ENCODE measurements at regions not wholly inside any gene's neighbourhood (a gene's known extent, or its start where the extent isn't known, plus 50 kb on each side); places are given as distances from the start of the nearest gene placed in this dataset.

DNA sequence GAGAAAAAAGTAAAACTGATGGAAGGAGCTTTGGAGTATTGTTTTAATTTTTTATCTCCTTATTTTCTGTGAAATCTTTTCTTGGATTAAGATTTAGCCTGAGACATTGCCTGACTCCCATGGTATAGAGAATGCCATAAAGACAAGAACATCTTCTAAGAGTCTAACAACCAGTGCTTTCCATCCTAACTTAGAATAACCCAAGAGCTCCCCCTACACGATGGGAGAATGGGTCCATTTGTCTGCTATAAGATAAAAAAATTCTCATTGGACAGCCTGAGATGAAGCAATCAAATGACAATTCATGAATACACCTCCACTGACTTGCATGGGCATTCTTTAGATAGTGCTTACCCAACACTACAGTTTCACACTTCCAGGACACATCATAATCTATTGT, 478.1 kb downstream of the TTLL7 start:
- TF ChIP-seq, protein P1, sequence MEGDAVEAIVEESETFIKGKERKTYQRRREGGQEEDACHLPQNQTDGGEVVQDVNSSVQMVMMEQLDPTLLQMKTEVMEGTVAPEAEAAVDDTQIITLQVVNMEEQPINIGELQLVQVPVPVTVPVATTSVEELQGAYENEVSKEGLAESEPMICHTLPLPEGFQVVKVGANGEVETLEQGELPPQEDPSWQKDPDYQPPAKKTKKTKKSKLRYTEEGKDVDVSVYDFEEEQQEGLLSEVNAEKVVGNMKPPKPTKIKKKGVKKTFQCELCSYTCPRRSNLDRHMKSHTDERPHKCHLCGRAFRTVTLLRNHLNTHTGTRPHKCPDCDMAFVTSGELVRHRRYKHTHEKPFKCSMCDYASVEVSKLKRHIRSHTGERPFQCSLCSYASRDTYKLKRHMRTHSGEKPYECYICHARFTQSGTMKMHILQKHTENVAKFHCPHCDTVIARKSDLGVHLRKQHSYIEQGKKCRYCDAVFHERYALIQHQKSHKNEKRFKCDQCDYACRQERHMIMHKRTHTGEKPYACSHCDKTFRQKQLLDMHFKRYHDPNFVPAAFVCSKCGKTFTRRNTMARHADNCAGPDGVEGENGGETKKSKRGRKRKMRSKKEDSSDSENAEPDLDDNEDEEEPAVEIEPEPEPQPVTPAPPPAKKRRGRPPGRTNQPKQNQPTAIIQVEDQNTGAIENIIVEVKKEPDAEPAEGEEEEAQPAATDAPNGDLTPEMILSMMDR (IDR thresholded peaks at IDR 0.05; ENCODE audit: control insufficient read depth, insufficient read depth, low read depth, low read length, missing control alignments), result no peak
- DNase-seq (ENCODE audit: low read depth), result no peak
- no peak overlapping the region for H3K4me3 ChIP-seq (ENCODE audit: control insufficient read depth, low read depth, low read length)

DNA sequence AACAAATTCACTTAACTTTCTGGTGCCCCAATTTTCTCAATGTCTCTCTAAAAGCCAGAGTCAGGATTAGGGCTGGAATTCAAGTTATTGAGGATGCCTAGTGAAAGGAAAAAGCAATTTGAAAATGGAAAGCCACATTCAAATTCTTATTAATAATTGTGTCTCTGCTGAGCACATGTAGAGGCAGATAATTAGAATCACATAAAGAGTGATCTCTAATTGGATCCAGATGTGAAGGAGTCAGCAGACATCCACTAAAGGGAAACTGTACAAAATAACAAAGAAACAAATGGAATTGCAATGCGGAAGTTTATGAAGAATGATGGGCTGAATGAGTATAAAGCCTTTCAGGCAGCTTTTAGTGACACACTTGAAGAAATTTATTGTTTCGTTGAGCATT, 482.6 kb downstream of the TTLL7 start:
- DNase-seq (ENCODE audit: low read depth), result peak; percentile 69
- TF ChIP-seq, protein P1 (IDR thresholded peaks at IDR 0.05; ENCODE audit: control insufficient read depth, insufficient read depth, low read depth, low read length, missing control alignments), result no peak
- H3K4me3 ChIP-seq (ENCODE audit: control insufficient read depth, low read depth, low read length), result no peak overlapping the region

DNA sequence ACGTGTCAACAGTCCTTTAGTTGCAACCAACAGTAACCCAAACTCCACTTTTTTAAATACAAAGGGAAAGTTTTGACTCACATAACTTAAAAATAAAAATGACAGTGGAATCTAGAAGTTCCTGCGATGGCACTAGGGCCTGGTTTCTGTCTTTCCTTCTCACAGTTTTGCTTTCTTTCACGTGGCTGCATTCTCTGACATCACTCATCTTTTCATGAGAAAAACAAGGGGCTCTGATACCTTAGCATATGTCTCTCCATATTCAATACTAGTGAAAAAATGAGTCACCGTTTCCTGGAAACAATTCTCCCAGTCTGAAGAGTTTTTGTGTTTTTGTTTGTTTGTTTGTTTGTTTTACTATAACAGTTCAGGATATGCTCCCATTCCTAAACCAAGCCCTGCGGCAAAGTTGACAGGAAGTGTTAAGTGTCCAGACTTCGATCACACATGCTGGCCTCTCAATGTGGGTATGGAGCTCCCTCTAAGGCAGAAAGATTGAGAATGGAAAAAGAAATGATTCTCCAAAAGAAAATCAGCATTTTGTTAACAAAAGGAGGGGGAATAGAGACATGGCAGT, 483.3 kb downstream of the TTLL7 start:
- no peak for DNase-seq (ENCODE audit: low read depth)
- TF ChIP-seq, protein P1 (IDR thresholded peaks at IDR 0.05; ENCODE audit: control insufficient read depth, insufficient read depth, low read depth, low read length, missing control alignments), result no peak
- no peak overlapping the region for H3K4me3 ChIP-seq (ENCODE audit: control insufficient read depth, low read depth, low read length)

DNA sequence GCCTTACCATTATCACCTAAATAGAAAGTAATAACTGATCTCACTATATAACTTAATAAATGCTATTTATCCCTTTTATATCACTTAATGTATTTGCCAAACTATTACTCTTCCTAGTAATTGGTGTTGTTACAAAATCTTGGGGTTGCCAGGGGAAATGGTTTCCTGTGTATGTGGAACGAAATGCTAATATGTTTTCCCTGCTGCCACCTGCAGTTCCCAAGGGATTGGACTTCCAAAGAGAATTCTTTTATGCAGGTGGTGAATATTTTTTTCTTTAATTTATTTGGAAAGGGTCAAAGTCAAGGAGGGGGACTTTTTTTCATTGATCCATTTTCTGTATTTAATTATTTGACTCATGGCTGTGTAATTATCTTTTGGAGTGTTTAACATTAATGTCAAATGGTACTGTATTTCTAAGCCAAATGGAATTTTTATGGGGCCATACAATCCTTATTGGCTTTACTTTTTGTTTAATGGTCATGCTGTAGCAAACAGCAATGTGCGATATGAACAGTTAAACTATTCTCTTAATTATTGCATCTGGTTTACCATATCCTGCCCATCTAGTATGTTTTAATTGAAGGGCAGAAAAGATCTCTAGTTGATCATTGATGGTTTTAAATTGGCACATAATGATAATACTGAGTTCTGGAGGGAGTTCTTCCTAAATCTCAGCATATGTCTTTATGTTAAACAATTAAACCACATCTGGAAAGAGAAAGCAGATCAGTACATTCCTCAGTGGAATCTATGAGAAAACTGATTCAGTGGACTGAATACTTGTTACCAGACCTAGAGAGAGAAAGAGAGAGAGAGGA, 486.3 kb downstream of the TTLL7 start:
- TF ChIP-seq, protein P1 (IDR thresholded peaks at IDR 0.05; ENCODE audit: control insufficient read depth, insufficient read depth, low read depth, low read length, missing control alignments), result no peak
- H3K4me3 ChIP-seq (ENCODE audit: control insufficient read depth, low read depth, low read length), result no peak overlapping the region
- DNase-seq (ENCODE audit: low read depth), result no peak

DNA sequence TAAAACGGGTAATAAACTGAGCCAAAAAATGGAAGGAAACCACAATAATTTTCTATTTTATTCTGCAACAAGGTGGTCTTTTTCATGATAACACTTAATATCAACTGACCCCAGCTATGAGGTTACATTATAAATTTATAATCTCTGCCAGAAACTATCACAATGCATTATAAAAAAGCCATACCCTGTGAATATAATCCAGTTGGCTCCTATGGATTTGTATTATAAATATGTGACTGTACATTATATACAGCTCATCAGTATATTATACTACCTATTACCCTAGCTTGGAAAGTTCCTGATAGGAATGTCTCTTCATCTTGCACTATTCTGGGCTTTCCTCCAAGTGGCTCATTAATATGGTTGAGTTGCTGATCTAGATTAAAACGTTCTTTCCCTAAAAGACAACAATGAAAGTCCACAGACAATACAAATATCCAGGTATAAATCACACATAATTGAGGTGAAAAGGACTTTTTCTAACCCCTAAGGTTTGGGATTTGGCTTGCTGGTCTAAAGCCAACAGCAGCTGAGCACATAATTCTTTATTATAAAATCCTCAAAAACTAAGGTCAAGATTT, 487.7 kb downstream of the TTLL7 start:
- TF ChIP-seq, protein P1 (IDR thresholded peaks at IDR 0.05; ENCODE audit: control insufficient read depth, insufficient read depth, low read depth, low read length, missing control alignments), result no peak
- no peak for DNase-seq (ENCODE audit: low read depth)
- H3K4me3 ChIP-seq (ENCODE audit: control insufficient read depth, low read depth, low read length), result no peak overlapping the region

DNA sequence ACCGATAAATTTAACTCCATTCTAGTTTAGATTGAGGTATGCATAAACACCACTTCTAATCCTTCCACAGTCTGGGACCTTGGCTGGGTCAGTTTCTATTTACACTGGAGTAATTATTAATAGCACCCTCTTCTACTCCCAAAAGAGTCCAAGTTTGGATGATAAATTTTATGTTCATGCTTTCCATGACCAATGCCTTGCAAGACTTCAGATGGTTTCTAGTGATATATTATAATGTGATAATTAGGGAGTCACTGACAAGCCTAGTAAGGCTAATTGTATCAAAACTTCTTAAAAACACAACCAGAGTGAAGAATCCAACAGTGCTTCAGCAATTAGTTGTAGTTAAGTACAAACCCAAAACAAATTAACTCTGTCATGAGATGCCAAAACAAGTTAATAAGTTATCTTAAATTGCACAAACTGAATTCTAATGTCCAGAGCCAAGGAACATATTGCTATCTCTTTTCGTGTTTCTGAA, 489.6 kb downstream of the TTLL7 start:
- no peak for DNase-seq (ENCODE audit: low read depth)
- TF ChIP-seq, protein P1 (IDR thresholded peaks at IDR 0.05; ENCODE audit: control insufficient read depth, insufficient read depth, low read depth, low read length, missing control alignments), result no peak
- no peak overlapping the region for H3K4me3 ChIP-seq (ENCODE audit: control insufficient read depth, low read depth, low read length)
